GM19455 (cell line): ENCODE measurements at regions not wholly inside any gene's neighbourhood (a gene's known extent, or its start where the extent isn't known, plus 50 kb on each side); places are given as distances from the start of the nearest gene placed in this dataset.
"Not testable (repeated sequence)": the region's sequence is repeated elsewhere in the genome, so short reads cannot be mapped to it uniquely, and the experiment has no call there.

ENCODE experiments used
- ATAC-seq: cut with Tn5 transposase; IDR thresholded peaks from one replicate; pipeline ENCODE4 v1.9.1; 2021; ENCODE audit not compliant: unreplicated experiment

DNA sequence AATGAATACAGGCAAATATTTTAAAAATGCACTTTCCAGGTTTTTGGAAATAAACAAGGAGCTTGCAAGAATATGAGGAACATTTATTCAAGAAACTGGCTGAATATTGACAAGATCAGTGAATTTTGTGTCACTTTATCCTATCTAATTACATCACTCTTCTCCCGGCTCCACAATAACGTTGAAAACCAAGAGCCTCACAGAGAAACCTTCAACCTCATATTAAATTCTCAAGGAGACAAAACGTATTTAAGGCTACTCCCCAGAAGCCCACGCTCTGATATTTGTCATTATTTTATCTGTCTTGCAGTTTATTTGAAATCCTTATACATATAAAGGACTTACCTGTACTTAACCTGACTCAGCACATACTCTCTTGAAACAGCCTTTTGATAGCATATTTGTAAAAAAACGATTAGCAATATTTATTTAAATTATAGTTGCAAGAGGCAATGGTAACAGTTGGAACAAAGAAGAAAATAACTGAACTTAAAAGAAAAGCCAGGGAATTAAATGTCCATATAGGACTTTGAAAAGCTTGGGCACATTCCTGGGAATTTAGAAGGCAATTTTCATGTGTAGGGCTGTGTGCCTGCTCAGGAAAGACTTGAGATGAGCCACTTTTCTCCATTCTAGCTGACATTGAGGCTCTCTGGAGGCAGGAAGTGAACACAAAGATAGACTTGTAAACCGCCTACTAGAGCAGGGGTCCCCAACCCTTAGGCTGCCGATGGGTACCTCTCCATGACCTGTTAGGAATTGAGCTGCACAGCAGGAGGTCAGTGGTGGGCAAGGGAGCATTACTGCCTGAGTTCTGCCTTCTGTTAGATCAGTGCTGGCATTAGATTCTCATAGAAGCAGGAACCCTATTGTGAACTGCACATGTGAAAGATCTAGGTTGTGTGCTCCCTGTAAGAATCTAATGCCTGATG, 636.4 kb downstream of the SLC16A7 start:
- ATAC-seq = no peak

GRCh38 chr12:60234611-60235195, 638.9 kb downstream of the SLC16A7 start:
- ATAC-seq = not testable (repeated sequence)

DNA sequence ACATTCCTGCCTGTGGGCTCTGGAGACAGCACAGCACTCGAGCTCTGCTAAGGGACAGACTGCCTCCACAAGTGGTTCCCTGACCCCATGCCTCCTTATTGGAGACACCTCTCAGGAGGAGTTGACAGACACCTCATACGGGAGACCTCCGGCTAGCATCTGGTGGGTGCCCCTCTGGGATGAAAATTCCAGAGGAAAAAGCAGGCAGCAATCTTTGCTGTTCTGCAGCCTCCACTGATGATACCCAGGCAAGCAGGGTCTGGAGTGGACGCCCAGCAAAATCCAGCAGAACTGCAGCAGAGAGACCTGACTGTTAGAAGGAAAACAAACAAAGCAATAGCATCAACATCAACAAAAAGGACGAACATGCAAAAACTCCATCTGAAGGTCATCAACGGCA, 639.4 kb downstream of the SLC16A7 start:
- no peak for ATAC-seq

GRCh38 chr12:60236416-60236815, 640.6 kb downstream of the SLC16A7 start:
- not testable (repeated sequence) for ATAC-seq

DNA sequence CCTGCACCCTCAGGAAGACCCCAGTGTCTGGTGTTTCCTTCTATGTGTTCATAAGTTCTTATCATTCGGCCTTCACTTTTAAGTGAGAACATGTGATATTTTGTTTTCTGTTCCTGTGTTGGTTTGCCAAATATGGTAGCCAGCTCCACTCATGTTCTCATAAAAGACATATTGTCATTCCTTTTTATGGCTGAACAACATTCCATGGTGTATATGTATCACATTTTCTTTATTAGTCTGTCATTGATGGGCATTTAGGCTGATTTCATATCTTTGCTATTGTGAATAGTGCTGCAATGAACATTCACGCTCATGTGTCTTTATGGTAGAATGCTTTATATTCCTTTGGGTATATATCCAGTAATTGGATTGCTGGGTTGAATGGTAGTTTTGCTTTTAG, 645.1 kb downstream of the SLC16A7 start:
- no peak for ATAC-seq

DNA sequence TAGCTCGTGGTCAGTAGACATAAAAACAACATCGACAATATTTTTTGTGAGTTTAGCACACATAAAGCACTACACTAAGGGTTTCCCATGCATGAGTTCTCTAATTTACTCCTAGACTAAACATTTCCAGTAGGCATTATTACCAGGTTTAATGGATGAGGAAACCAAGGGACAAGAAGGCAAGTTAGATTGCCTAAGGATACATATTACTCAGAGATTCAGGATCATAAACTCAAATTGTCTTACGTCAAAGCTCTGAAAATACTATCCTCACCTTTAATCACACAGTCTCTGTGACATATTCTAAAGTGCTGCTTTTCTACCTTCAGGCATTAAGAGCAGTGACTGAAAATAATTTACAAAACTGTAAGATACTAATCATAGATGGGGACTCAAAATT, 655.3 kb downstream of the SLC16A7 start:
- ATAC-seq = no peak

DNA sequence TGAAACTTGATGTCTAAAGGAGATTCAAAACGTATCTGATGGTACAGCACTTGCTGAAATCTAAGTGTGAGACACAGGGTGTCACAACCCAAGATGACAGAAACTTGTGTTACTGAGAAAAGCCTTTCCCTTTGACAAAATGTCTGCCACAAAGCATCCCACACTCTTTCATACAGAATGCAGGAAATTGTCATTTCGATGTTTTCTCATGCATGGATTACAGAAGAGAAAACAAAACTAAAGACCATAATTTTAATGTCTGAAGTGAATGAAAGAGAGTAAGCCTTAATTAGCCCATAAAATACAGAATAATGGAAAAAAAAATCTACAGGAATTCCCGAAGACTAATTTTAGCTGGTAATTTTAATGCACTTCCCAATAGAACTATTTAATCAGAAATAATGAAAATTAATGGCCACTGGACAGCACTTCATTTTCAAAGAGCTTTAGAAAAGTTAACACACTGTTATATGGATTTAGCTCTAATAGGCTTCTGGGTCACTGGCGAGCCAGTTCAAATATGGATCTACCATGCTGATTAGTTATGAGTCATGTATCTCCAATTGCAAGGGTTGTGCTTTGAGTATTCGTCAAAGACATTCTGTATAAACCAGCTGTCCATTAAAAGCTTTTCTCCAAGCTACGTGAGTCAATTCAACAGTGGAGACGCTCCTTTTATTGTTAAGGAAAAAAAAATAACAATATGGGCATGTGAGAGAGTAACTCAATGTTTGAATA, 656.7 kb downstream of the SLC16A7 start:
- no peak for ATAC-seq

- no peak for ATAC-seq
These were observed 659.2 kb downstream of the SLC16A7 start for GRCh38 chr12:60255044-60255443.

DNA sequence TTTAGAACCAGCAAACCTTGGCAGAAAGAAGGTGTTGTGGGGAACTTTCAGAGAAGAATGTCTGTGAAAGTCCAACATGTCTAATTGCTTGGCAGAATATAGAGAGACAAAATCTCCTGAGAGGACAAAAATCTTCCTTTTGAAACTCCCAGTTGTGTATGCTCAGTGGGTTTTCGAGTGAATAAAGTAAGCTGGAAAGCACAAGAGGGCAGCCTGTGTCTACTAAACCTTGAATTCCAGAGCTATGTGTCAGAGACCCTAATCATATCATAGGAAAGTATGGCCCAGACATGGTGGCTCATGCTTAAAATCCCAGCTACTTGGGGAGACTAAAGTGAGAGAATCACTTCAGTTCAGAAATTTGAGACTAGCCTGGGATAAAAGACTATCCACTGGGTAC, 661.2 kb downstream of the SLC16A7 start:
- no peak for ATAC-seq

DNA sequence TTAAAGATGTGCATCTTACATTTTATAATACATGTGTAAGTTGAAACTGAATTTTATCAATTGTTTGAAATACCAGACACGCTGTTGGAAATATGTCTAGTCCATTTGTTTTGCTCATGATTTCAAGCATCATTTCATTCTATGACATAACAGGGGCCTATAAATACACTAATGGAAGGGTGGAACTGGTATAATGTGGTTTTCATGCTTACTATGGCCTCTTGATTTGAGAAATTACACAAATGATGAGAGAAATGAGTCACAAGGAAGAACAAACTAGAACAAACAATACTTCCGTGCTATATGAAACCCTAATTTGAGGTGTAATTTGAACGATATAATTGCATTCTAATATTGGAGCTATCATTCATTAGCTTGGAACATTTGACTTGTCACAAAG, 663.4 kb downstream of the SLC16A7 start:
- ATAC-seq = no peak

DNA sequence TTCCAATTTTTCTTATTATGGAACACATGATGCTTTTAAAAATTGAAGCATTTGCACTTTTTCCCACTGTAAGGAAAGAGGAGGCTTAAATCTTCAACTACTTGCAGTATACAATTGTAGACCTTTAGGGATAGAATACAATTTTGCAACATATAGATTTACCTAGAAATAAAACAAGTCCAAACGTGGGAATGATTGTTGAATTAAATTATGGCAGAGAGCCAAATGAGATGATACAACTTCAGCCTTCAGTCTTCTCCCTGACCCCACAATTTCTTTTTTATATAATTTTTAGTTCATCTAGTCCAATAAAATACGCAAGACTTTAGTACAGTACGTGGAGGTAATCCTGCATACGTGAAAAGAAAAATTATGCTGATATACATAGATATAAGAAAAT, 666.5 kb downstream of the SLC16A7 start:
- no peak for ATAC-seq

DNA sequence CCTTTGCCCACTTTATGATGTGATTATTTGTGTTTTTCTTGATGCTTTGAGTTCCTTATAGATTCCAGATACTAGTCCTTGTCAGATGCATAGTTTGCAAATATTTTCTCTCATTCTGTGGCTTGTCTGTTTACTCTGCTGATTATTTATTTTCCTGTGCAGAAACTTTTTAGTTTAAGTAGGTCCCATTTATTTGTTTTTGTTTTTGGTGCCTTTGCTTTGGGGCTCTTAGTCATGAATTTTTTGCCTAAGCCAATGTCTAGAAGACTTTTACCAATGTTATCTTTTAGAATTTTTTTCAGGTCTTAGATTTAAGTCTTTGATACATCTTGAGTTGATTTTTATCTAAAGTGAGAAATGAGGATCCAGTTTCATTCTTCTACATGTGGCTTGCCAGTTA, 667.3 kb downstream of the SLC16A7 start:
- no peak for ATAC-seq

DNA sequence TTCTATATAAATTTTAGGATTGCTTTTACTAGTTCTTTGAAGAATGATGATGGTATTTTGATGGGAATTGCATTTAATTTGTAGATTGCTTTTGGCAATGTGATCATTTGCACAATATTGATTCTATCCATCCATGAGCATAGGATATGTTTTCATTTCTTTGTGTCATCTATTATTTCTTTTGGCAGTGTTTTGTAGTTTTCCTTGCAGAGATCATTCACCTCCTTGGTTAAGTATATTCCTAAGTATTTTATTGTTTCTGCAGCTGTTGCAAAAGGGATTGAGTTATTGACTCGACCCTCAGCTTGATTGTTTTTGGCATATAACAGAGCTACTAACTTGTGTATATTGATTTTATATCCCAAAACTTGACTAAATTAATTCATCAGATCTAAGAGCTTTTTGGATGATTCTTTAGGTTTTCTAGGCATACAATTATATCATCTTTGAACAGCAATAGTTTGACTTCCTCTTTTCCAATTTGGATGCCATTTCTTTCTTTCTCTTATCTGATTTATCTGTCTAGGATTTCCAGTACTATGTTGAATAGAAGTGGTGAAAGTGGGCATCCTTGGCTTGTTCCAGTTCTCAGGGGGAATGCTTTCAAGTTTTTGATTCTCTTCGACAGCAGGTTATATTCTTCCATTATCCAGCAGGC, 668.1 kb downstream of the SLC16A7 start:
- no peak for ATAC-seq

GRCh38 chr12:60265741-60266140, 669.9 kb downstream of the SLC16A7 start:
- no peak for ATAC-seq

GRCh38 chr12:60266381-60266852, 670.6 kb downstream of the SLC16A7 start:
- no peak for ATAC-seq

DNA sequence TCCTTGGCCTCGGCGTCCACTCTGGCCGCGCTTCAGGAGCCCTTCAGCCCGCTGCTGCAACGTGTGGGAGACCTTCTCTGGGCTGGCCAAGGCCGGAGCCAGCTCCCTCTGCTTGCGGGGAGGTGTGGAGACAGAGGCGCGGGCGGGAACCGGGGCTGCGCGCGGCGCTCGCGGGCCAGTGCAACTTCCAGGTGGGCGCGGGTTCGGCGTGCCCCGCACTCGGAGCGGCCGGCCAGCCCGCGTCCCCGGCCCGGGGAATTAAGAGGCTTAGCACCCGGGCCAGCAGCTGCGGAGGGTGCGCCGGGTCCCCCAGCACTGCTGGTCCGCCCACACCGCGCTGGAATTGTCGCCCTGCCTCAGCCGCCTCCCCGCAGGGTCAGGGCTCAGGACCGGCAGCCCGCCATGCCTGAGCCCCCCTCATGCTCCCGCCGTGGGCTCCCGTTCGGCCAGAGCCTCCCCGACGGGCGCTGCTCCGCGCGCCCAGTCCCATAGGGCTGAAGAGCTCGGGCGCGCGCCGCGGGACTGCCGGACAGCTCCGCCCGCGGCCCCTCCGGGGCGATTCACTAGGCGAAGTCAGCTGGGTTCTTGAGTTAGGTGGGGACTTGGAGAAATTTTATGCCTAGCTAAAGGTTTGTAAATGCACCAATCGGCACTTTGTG, 673.9 kb downstream of the SLC16A7 start:
- no peak for ATAC-seq

DNA sequence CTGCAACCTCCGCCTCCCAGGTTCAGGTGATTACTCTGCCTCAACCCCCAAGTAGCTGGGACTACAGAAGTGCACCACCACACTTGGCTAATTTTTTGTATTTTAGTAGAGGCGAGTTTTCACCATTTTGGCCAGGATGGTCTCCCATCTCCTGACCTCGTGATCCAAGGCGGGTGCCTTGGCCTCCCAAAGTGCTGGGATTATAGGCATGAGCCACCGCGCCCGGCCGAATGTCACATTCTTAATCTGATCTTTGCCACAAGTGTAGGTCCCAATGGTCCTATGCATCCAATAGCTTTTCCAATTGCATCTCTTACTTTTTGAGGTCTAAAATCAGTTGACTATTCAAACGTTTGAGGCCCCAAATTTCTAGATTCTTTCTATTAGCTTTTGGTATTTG, 676.0 kb downstream of the SLC16A7 start:
- ATAC-seq = no peak

DNA sequence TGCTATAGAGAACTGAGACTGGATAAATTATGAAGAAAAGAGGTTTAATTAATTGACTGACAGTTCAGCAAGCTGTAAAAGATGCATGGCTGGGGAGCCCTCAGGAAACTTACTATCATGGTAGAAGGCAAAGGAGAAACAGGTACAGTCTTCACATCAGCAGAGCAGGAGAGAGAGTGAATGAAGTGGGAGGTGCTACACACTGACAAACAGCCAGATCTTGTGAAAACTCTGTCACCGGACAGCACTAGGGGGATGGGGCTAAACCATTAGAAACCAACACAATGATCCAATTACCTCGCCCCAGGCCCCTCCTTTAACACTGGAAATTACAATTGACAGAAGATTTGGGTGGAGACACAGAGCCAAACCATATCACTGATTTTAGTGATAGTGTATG, 682.4 kb downstream of the SLC16A7 start:
- no peak for ATAC-seq

DNA sequence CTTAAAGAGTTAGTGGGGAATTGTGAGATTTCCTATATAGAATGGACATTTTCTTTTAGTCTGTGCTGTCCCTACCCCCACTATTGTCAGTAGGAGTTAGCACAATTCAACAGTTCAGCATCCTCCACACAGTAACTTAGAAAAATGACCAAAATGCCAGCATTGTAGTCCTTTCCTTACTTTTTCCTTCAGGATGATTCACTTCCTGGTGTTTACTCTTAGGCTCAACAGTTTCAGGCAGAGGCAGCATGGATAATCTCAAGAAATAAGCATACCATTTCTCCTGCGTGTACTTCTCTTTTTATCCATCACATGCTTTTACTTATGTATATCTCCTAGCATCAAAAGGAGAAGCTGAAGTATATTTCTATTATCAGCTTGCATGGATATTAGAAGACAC, 683.4 kb downstream of the SLC16A7 start:
- no peak for ATAC-seq

- no peak for ATAC-seq
These were observed 685.7 kb downstream of the SLC16A7 start for GRCh38 chr12:60281522-60281921.

- no peak for ATAC-seq
These were observed 694.7 kb downstream of the SLC16A7 start for GRCh38 chr12:60290532-60290931.
